ENCODE measurements at regions not wholly inside any gene's neighbourhood (a gene's known extent, or its start where the extent isn't known, plus 50 kb on each side); places are given as distances from the start of the nearest gene placed in this dataset.

- no peak for TF ChIP-seq POLR2AphosphoS5 (IDR thresholded peaks at IDR 0.05)
- TF ChIP-seq CTCF (IDR thresholded peaks at IDR 0.05), result no peak
- no peak for TF ChIP-seq POLR2A (IDR thresholded peaks at IDR 0.05)
These were observed 628.9 kb upstream of the TBX3 start for GRCh38 chr12:115312901-115313300.
